RWPE2 (cell line): ENCODE measurements at regions not wholly inside any gene's neighbourhood (a gene's known extent, or its start where the extent isn't known, plus 50 kb on each side); places are given as distances from the start of the nearest gene placed in this dataset.

Source experiments
- ATAC-seq: fragments of 200-7000 bp; cut with Tn5 transposase; 3 replicates; pipeline ENCODE4 v1.9.1; 2021; ENCODE audit warnings: low read depth
- DNase-seq: peaks from one replicate; pipeline ENCODE4 v3.0.0-alpha.2; 2020; ENCODE audit warnings: low spot score
- H3K27ac ChIP-seq: fragments of 450-650 bp; 2 replicates; pipeline ENCODE4 v1.5.1; 2017; ENCODE audit warnings: mild to moderate bottlenecking; ENCODE audit not compliant: poor library complexity, severe bottlenecking
- H3K27me3 ChIP-seq: fragments of 250-450 bp; sonication (Bioruptor Pico); 2 replicates; pipeline ENCODE4 v1.5.1; 2021; ENCODE audit warnings: mild to moderate bottlenecking, moderate library complexity; ENCODE audit not compliant: insufficient read depth, poor library complexity, severe bottlenecking
- H3K36me3 ChIP-seq: fragments of 250-450 bp; sonication (Bioruptor Pico); 2 replicates; pipeline ENCODE4 v1.5.1; 2020; ENCODE audit warnings: low read depth, mild to moderate bottlenecking, moderate library complexity
- H3K4me1 ChIP-seq: fragments of 250-450 bp; sonication (Bioruptor Pico); 2 replicates; pipeline ENCODE4 v1.5.1; 2021; ENCODE audit warnings: mild to moderate bottlenecking, moderate library complexity; ENCODE audit not compliant: insufficient read depth, poor library complexity, severe bottlenecking
- H3K4me3 ChIP-seq: fragments of 250-450 bp; sonication (Bioruptor Pico); 2 replicates; pipeline ENCODE4 v1.5.1; 2021; ENCODE audit warnings: mild to moderate bottlenecking, moderate library complexity; ENCODE audit not compliant: severe bottlenecking
- H3K9me3 ChIP-seq: fragments of 250-450 bp; sonication (Bioruptor Pico); 2 replicates; pipeline ENCODE4 v1.5.1; 2021; ENCODE audit warnings: mild to moderate bottlenecking, moderate library complexity; ENCODE audit not compliant: severe bottlenecking
- CTCF ChIP-seq: fragments of 450-650 bp; IDR thresholded peaks from one replicate; pipeline ENCODE4 v1.5.1; 2017; ENCODE audit warnings: mild to moderate bottlenecking, moderate library complexity; ENCODE audit not compliant: poor library complexity, severe bottlenecking

- Histone ChIP-seq H3K9me3 (peaks cover 6% of the 10 kb centered on the region), H3K36me3 (no peaks in the 10 kb centered on the region), H3K4me3 (no peak overlapping the region), H3K27me3 (no peaks in the 10 kb centered on the region), H3K4me1 (peaks cover 56% of the 10 kb centered on the region), H3K27ac (peak overlapping the region; percentile 99)
- no peak for DNase-seq
- ATAC-seq = no peak
- no peak for TF ChIP-seq CTCF
Measured at GRCh38 chr2:43087413-43087812, 139.0 kb downstream of the ZFP36L2 start.

- ATAC-seq (peak; percentile 87), DNase-seq (peak; percentile 88)
- H3K4me3 ChIP-seq = no peak overlapping the region
- H3K27me3 ChIP-seq = no peaks in the 10 kb centered on the region
- no peak for TF ChIP-seq CTCF
- H3K9me3 ChIP-seq = peaks cover 6% of the 10 kb centered on the region
- H3K36me3 ChIP-seq = no peaks in the 10 kb centered on the region
- H3K4me1 ChIP-seq = peaks cover 59% of the 10 kb centered on the region
- H3K27ac ChIP-seq = peak overlapping the region; percentile 99
Measured at GRCh38 chr2:43086451-43087221, 139.8 kb downstream of the ZFP36L2 start.

- Histone ChIP-seq H3K4me1 (peaks cover 59% of the 10 kb centered on the region), H3K4me3 (no peak overlapping the region), H3K36me3 (no peaks in the 10 kb centered on the region), H3K9me3 (peaks cover 6% of the 10 kb centered on the region), H3K27ac (peak overlapping the region; percentile 99), H3K27me3 (no peaks in the 10 kb centered on the region)
- no peak for ATAC-seq
- no peak for DNase-seq
- TF ChIP-seq CTCF = no peak
Measured at GRCh38 chr2:43085929-43086328, 140.5 kb downstream of the ZFP36L2 start.

- peak overlapping the region; percentile 99 for H3K27ac ChIP-seq
- peaks cover 59% of the 10 kb centered on the region for H3K4me1 ChIP-seq
- no peaks in the 10 kb centered on the region for H3K36me3 ChIP-seq
- peaks cover 2% of the 10 kb centered on the region for H3K9me3 ChIP-seq
- no peak for TF ChIP-seq CTCF
- DNase-seq = no peak
- no peak for ATAC-seq
- no peaks in the 10 kb centered on the region for H3K27me3 ChIP-seq
- no peak overlapping the region for H3K4me3 ChIP-seq
Measured at GRCh38 chr2:43085505-43085904, 140.9 kb downstream of the ZFP36L2 start.

- peaks cover 59% of the 10 kb centered on the region for H3K4me1 ChIP-seq
- DNase-seq (no peak), ATAC-seq (no peak)
- peak overlapping the region; percentile 99 for H3K27ac ChIP-seq
- no peaks in the 10 kb centered on the region for H3K9me3 ChIP-seq
- H3K27me3 ChIP-seq = no peaks in the 10 kb centered on the region
- H3K4me3 ChIP-seq = no peak overlapping the region
- H3K36me3 ChIP-seq = no peaks in the 10 kb centered on the region
- no peak for TF ChIP-seq CTCF
Measured at GRCh38 chr2:43084699-43085091, 141.7 kb downstream of the ZFP36L2 start.
